ENCODE measurements at regions not wholly inside any gene's neighbourhood (a gene's known extent, or its start where the extent isn't known, plus 50 kb on each side); places are given as distances from the start of the nearest gene placed in this dataset.

DNA sequence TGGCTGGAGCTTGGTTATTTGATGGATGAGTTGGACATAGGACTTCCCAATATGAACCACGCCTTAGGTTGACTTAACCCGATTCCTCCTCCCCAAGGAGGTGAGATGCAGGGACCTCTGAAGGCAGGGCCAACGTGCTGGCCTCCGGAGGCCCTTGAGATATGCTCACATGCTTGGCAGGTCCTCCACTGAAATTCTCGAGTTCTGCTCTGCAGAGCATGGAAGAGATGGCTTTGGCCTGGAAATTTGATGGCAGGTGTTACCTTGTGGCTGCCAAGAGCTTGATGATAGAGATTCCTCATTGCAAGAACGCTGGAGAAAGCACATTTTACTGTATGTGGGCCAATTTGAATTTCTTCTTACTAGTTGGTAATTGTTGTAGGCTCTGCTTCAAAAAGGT is 117.4 kb upstream of the LIMCH1 start:
- TF ChIP-seq, protein P1, sequence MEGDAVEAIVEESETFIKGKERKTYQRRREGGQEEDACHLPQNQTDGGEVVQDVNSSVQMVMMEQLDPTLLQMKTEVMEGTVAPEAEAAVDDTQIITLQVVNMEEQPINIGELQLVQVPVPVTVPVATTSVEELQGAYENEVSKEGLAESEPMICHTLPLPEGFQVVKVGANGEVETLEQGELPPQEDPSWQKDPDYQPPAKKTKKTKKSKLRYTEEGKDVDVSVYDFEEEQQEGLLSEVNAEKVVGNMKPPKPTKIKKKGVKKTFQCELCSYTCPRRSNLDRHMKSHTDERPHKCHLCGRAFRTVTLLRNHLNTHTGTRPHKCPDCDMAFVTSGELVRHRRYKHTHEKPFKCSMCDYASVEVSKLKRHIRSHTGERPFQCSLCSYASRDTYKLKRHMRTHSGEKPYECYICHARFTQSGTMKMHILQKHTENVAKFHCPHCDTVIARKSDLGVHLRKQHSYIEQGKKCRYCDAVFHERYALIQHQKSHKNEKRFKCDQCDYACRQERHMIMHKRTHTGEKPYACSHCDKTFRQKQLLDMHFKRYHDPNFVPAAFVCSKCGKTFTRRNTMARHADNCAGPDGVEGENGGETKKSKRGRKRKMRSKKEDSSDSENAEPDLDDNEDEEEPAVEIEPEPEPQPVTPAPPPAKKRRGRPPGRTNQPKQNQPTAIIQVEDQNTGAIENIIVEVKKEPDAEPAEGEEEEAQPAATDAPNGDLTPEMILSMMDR (conservative IDR thresholded peaks at IDR 0.05), result no peak
- TF ChIP-seq ZFX (IDR thresholded peaks at IDR 0.05), result no peak

Measured in C4-2B (cell line).